CD4-positive, alpha-beta T cell treated with Interleukin-1 beta for 1 hour (primary cell): ENCODE measurements at regions not wholly inside any gene's neighbourhood (a gene's known extent, or its start where the extent isn't known, plus 50 kb on each side); places are given as distances from the start of the nearest gene placed in this dataset.

Experiments used
- DNase-seq, 2 donors: peaks; one replicate each; pipeline ENCODE4 v3.0.0-alpha.2; 2020 to 2022

DNA sequence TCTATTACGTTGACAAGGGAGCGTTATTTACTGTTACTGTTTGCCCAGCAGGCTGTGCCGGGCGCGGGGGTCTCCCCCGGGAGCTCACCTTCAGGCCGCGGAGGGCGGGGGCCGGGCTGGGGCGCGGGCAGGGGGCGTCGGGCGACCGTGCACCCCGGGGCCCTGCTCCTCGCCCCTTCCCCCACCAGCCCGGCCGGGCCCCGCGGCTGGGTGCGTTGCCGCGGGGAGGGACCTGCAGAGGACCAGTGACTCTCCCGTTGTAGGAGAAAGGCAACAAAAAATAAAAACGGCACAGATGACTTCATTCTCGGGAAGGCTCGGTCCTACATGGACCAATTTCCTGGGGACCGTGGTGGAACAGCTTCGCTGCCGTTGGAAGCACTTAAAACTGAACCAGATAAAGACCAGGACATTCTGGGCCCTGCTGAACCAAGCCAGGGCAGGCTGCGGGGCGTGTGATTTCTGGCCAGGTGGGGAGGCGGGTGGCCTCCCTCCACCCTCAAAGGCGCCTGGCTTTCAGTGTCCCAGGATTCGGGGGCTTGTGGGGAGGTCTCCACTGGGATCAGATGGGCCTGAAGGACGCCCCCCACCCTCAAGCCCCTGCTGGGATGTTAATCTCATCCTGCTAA, 57.4 kb downstream of the IGLL1 start:
- no peak for DNase-seq

GRCh38 chr22:23521441-23522113, 58.5 kb downstream of the IGLL1 start:
- peak; percentile 74 to 88 for DNase-seq

DNA sequence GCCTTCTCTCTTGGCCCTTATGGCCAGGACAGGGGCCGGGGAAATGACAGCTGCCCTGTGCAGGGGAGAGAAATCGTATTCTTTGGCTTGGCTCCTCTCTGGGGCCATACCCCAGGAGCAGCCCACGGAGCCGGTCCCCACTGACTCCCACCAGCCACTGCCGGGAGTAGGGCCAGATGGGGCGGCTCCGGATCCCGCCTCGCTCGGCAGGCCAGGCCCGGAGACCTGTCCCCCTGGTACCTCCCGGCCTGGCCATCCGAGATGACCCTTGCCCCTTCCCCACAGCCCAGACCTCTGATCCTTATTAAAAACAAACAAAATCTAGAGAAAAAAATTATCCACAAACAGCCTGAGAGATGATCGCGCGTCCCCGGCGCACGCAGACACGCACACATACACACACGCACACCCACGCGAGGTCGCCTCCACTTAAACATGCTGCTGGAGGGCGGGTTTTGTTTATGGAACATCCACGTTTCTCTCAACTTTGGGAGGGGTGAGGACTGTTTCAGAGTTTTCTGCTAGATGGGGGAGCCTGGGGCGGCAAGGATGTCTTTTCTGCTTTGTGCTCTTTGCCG, 59.1 kb downstream of the IGLL1 start:
- DNase-seq, result no peak

DNA sequence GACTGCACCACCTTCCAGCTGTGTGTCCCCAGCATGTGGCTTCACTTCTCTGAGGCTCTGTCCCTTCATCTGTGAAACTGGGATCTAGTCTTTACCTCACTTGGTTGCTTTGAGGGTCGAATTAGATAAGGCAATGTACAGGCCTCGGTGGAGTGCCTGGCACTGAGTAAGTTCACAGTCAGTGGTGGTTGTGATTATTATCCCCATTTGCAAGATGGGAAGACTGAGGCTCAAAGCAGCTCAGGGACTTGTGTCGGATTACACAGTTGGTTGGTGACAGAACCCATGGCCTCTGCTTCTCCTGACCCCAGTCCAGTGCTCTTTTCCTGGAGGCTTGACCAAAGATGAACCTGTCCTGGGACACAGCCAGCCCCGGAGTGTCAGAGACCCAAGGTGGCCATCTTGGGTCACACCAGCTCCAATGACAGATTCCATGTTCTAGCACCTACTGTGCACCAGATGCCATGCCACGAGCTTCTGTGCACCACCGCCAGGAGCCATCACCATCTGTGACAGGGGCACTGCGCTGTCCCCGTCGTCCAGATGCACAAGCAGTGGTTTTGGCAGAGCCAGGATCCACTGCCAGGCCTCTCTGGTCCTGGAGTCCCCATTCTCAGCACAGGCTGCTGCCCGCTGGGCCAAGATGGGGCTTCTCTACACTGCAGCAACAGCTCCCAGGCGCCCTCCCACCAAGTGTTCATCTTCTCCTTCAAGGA, 60.5 kb downstream of the IGLL1 start:
- no peak for DNase-seq

GRCh38 chr22:23518376-23519187, 61.5 kb downstream of the IGLL1 start:
- no peak for DNase-seq

- DNase-seq, result no peak
Measured at GRCh38 chr22:23517804-23518375, 62.2 kb downstream of the IGLL1 start.

DNA sequence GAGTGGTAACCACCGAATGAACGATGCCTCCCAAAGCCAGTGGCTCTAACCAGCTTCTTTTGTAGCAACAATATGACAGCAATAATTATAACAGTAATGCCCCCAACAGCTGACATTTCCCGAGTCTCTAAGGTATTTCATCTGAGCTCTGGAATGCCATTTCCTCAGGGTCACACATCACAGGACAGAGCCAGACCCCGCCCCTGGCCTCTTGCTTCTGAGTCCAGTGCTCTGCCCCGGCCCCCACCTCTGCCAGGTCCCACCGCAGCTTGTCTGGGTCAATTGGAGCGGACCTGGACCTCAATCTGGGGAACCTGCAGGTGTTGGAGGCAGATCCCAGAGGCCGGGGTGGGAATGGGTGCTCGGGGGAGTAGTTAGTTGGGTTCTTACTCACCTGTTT, 63.8 kb downstream of the IGLL1 start:
- DNase-seq, result no peak

- no peak for DNase-seq
Measured at GRCh38 chr22:23514322-23515038, 65.6 kb downstream of the IGLL1 start.

DNA sequence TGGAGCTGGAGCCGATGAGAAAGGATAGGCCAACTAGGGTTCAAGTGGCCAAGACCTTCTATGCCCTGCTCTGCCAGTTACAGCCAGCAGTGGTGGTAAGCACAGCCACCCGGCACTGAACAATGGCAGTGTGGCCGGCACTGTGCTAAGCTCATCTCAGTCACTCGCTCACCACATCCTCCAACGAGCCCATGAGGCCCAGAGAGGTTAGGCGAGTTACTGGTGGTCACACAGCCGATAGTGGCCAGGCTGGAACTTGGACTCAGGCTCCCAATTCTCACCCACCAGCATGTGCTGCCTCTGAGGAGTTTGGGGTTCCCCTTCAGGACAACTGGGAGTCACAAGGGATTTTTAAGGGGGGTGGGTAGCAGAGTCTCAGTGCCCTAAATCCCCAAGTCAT, 66.4 kb downstream of the IGLL1 start:
- DNase-seq, result no peak

GRCh38 chr22:23513133-23513532, 67.0 kb downstream of the IGLL1 start:
- no peak for DNase-seq

DNA sequence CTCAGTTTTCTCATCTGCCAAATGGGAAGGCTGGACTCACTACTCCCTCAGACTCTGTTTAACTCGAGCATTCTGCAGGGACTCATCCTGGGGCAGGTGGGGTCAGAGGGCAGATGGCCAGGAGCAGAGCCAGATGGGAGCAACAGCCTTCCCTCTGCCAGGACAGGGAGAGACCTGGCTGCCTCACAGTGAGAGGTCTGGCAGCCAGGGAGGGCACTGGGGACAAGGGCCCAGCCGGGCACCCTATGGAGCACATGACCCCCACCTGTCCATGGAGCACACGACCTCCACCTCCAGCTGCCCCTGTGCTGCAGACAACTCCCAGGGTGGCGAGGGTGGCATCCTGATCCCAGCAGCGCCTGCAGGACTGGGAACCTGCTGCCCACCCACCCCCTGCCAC, 67.4 kb downstream of the IGLL1 start:
- no peak for DNase-seq

DNA sequence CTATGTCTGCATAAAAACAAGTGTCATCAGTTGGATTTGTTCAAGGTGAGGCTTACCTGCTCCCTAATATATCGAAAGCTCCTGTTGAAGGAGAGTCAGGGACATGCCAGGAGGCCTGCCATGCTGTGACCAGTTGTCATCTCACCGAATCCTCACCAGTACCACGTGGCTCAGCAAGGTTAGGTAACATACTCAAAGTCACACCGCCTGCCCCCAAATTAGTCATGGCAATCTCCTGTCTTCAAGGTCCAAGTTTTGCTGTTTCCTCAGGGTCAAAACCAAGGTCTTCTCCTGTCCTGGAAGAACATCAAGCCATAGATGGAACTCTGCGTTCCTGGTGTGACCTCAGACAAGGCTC, 67.8 kb downstream of the IGLL1 start:
- DNase-seq, result no peak

- DNase-seq, result no peak
Measured at GRCh38 chr22:23511627-23512347, 68.3 kb downstream of the IGLL1 start.

DNA sequence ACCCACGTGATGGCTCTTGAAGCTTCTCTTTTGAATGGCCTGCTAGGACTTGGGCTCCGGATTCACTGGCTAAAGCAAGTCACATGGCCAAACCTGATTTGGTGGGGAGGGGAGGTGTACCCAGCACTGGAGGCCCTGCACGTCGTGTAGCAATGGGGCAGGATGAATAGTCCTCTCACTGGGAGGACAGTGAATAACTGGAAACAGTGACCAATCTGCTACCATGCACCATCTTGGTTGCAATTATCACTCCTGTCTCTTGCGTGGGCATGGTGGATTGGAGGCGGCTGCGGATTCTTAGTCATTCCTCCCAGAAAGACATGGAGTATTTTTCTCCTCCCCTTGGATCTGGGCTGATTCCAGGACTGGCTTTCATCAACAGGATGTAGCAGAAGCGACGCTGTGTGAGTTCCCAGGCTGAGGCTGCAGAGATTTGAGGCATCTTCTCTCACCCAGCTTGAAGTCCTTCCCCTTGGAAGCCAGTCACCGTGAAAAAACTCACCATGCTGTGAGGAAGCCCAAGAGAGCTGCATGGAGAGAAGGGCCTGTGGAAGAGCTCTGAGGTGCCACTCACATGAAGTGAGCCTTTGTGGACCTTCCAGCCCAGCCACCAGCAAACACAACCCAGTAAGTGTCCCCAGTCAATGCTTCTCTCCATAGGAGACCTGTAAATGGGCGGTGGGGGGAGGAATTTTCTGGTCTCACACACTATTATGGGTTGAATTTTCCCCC, 70.4 kb downstream of the IGLL1 start:
- DNase-seq, result no peak

GRCh38 chr22:23504516-23504915, 75.6 kb downstream of the IGLL1 start:
- DNase-seq, result no peak

DNA sequence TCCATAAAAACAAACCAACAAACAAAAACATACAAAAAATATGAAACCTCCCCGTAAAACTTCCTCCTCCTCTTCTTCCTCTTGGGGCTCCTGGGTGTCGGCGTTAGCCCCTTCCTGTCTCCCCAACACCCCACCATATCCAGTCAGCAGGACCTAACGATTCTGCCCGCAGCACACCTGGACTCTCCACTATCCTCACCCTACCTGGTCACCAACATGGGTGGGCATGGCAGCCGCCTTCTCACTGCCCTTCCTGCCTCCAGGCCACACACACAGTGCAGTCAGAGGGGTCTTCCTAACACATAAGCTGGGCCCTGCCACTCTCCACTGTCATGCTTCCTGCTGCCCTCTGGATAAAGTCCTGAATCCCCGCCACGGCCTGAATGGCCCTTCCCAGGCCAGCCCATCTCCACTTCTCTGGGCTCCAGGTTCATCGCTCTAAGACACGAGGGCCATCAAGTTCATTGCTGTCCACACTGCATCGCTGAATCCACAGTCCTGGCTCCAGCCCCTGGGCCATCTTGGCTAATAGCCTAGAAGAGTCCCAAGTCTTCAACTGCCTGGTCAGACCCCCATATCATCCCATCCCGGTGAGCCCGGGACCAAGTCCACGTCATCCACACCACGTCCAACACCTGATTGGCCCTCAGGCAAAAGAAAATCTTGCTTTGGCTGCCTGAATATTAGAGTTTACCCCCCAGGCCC, 76.2 kb downstream of the IGLL1 start:
- no peak for DNase-seq

DNA sequence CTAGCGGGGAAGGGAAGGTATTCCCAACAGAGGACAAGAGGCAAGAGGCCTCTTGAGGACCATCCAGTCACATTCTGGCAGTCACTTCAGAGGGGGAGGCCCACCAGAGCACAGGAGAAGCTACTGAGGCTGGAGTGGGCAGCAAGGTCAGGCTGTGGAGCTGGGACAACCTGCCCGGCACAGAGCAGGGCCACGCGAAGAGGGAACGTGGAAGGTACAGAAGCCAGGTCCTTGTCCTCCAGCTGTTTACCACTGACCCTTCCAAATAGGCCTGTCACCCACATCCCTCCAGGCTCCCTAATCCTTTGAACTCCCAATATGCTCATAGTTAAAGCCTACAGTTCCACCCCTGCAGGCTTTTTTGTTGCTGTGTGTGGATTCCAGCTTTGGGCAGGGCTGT, 76.9 kb downstream of the IGLL1 start:
- no peak for DNase-seq

GRCh38 chr22:23501708-23502107, 78.4 kb downstream of the IGLL1 start:
- DNase-seq, result no peak

DNA sequence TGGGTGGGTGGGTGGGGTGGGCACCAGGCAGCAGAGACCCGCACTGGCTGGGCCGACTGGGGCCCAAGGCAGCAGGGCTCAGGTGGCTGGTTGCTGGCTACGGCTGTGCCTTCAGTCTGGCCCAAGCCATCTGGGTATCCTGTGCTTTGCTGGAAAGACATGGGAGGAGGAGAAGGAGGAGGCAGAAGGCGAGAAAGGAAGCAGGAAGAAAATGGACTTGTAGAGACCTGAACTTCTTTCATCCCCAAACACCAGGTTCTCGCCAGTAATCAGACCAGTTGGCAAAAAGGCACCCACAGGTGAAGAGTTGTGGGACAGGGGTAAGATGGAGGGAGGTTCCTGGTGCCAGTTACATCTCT, 78.8 kb downstream of the IGLL1 start:
- no peak for DNase-seq
